ENCODE measurements at regions not wholly inside any gene's neighbourhood (a gene's known extent, or its start where the extent isn't known, plus 50 kb on each side); places are given as distances from the start of the nearest gene placed in this dataset.

DNA sequence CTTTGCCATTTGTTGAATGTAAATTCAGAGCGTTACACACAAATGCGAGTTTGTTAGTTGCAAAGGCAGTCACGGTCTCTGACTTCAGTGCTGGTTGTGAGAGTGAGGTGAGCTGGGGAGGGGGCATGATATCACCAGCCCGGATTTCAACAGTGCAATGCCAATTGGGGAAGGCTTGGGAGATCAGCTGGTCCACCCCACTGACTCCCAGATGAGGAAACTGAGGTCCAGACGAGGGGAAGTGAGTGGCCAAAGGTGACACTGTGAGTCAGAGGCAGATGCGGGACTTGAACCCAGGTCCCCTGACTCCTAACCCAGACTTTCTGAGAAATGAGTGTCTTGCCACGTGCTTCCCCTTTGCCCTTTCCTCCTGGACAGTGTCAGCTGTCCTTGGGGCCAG, 62.1 kb downstream of the CEBPB start:
- no peak overlapping the region for H3K4me3 ChIP-seq (ENCODE audit: low read depth, low read length, poor library complexity, severe bottlenecking)
- H3K9me3 ChIP-seq (ENCODE audit: low read length) = no peaks in the 10 kb centered on the region
- H3K36me3 ChIP-seq (ENCODE audit: insufficient read depth, low read length) = no peaks in the 10 kb centered on the region
- H2AFZ ChIP-seq (ENCODE audit: low read length) = no peak overlapping the region
- no peaks in the 10 kb centered on the region for H3K79me2 ChIP-seq (ENCODE audit: insufficient read depth, low read length)
- TF ChIP-seq CTCF (IDR thresholded peaks at IDR 0.05; ENCODE audit: low read length) (no peak), EZH2 (IDR thresholded peaks at IDR 0.05; ENCODE audit: borderline replicate concordance, low read length) (no peak)
- H3K27ac ChIP-seq (ENCODE audit: low read depth, low read length, poor library complexity, severe bottlenecking) = no peak overlapping the region
- no peaks in the 10 kb centered on the region for H4K20me1 ChIP-seq (ENCODE audit: insufficient read depth, low read length)
- no peaks in the 10 kb centered on the region; the same call in 1 of the 2 replicates for H3K27me3 ChIP-seq (ENCODE audit: insufficient read depth, low read length)
- no peaks in the 10 kb centered on the region for H3K4me1 ChIP-seq (ENCODE audit: insufficient read depth, low read length, severe bottlenecking)
- no peaks in the 10 kb centered on the region for H3K9me2 ChIP-seq (ENCODE audit: low read depth, low read length)
- no peak overlapping the region for H3K4me2 ChIP-seq (ENCODE audit: low read length)
- no peak overlapping the region for H3K9ac ChIP-seq (ENCODE audit: low read length)
- H3F3A ChIP-seq (ENCODE audit: insufficient read depth, low read length) = no peaks in the 10 kb centered on the region

DNA sequence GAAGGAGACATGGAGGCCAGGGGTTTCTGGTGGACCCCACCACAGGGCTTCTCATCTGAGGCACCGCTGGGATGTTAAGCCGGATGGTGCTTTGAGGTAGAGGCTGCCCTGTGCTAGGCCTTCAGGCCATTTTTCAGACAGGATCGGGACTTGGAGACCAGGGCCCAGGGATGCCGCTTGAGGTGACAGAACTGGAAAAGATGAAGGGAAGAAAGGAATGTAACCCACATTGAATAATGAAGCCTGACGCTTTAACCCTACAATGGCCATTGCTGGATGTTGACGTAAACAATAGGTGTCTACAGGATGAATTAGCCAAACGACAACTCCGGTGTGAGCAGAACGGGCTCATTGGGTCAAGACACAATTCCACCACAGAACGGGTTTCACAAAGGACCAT, 62.5 kb downstream of the CEBPB start:
- H4K20me1 ChIP-seq (ENCODE audit: insufficient read depth, low read length) = no peaks in the 10 kb centered on the region
- no peak overlapping the region for H3K9ac ChIP-seq (ENCODE audit: low read length)
- no peaks in the 10 kb centered on the region for H3K36me3 ChIP-seq (ENCODE audit: insufficient read depth, low read length)
- no peak overlapping the region for H3K27ac ChIP-seq (ENCODE audit: low read depth, low read length, poor library complexity, severe bottlenecking)
- no peak overlapping the region for H2AFZ ChIP-seq (ENCODE audit: low read length)
- H3K4me1 ChIP-seq (ENCODE audit: insufficient read depth, low read length, severe bottlenecking) = no peaks in the 10 kb centered on the region
- no peaks in the 10 kb centered on the region; the same call in 1 of the 2 replicates for H3K27me3 ChIP-seq (ENCODE audit: insufficient read depth, low read length)
- TF ChIP-seq EZH2 (IDR thresholded peaks at IDR 0.05; ENCODE audit: borderline replicate concordance, low read length) (no peak), CTCF (IDR thresholded peaks at IDR 0.05; ENCODE audit: low read length) (no peak)
- H3K4me2 ChIP-seq (ENCODE audit: low read length) = no peak overlapping the region
- no peaks in the 10 kb centered on the region for H3K79me2 ChIP-seq (ENCODE audit: insufficient read depth, low read length)
- H3K4me3 ChIP-seq (ENCODE audit: low read depth, low read length, poor library complexity, severe bottlenecking) = no peak overlapping the region
- H3K9me2 ChIP-seq (ENCODE audit: low read depth, low read length) = no peaks in the 10 kb centered on the region
- H3K9me3 ChIP-seq (ENCODE audit: low read length) = no peaks in the 10 kb centered on the region
- no peaks in the 10 kb centered on the region for H3F3A ChIP-seq (ENCODE audit: insufficient read depth, low read length)

DNA sequence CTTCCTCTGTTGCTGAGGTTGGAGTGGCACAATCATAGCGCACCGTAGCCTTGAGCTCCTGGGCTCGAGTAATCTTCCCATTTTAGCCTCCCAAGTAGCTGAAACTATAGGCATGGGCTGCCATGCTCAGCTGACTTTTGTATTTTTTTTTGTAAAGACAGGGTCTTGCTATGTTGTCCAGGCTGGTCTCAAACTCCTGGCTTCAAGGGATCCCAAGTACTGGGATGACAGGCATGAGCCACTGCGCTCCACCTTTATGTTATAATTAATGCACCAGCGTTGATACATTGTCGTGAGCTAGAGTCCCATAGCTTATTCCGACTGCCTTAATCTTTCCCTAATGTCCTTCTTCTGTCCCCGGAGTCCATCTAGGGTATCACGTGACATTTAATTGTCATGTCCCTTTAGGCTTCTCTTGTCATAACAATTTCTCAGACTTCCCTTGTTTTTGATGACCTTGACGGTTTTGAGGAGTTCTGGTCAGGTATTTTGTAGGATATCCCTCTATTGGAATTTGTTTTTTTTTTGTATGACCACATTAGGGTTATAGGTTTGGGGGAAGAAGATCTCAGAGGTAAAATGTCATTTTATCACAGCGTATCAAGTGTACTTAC, 63.9 kb downstream of the CEBPB start:
- no peaks in the 10 kb centered on the region for H3K27me3 ChIP-seq (ENCODE audit: insufficient read depth, low read length)
- H3K9ac ChIP-seq (ENCODE audit: low read length) = no peak overlapping the region
- no peaks in the 10 kb centered on the region for H3K36me3 ChIP-seq (ENCODE audit: insufficient read depth, low read length)
- H3K4me3 ChIP-seq (ENCODE audit: low read depth, low read length, poor library complexity, severe bottlenecking) = no peak overlapping the region
- H2AFZ ChIP-seq (ENCODE audit: low read length) = no peak overlapping the region
- H3F3A ChIP-seq (ENCODE audit: insufficient read depth, low read length) = no peaks in the 10 kb centered on the region
- H3K27ac ChIP-seq (ENCODE audit: low read depth, low read length, poor library complexity, severe bottlenecking) = no peak overlapping the region
- H3K9me3 ChIP-seq (ENCODE audit: low read length) = no peaks in the 10 kb centered on the region
- TF ChIP-seq EZH2 (IDR thresholded peaks at IDR 0.05; ENCODE audit: borderline replicate concordance, low read length) (no peak), CTCF (IDR thresholded peaks at IDR 0.05; ENCODE audit: low read length) (no peak)
- H3K9me2 ChIP-seq (ENCODE audit: low read depth, low read length) = no peaks in the 10 kb centered on the region
- H4K20me1 ChIP-seq (ENCODE audit: insufficient read depth, low read length) = no peaks in the 10 kb centered on the region
- no peaks in the 10 kb centered on the region for H3K79me2 ChIP-seq (ENCODE audit: insufficient read depth, low read length)
- H3K4me2 ChIP-seq (ENCODE audit: low read length) = no peak overlapping the region
- no peaks in the 10 kb centered on the region for H3K4me1 ChIP-seq (ENCODE audit: insufficient read depth, low read length, severe bottlenecking)
